D721Med (cell line): ENCODE measurements at regions not wholly inside any gene's neighbourhood (a gene's known extent, or its start where the extent isn't known, plus 50 kb on each side); places are given as distances from the start of the nearest gene placed in this dataset.

Experiments
- DNase-seq: peaks from one replicate; pipeline ENCODE4 v3.0.0; 2011; ENCODE audit warnings: low spot score; ENCODE audit not compliant: insufficient read length
- FAIRE-seq: peaks from 2 replicates; lab custom pipeline; 2011; peaks lifted over from hg19 to GRCh38; lab: Jason Lieb, UNC
- TF ChIP-seq, protein P1 (sequence below): IDR thresholded peaks from 2 replicates; pipeline ENCODE4 v1.5.1; 2012; ENCODE audit warnings: mild to moderate bottlenecking, control low read depth; ENCODE audit not compliant: insufficient read depth; ENCODE audit errors: missing control alignments

DNA sequence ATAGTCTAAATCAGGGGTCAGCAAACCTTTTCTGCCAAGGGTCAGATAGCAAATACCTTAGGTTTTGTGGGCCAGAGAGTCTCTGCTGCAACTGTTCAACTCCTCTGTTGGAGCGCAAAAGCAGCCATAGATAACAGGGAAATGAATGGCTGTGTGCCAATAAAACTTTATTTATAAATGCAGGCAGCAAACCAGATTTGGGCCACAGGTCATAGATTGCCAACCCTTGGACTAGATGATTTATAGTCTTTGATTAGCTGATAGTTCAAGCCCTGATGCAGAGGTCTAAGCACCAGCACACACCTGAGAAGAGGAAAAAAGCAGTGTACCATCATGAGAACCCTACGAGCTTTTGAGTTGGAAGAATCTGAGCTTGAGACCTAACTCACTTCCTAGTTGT lies 86.0 kb upstream of the DYNLRB2 start:
- DNase-seq (no peak), FAIRE-seq (no peak)
- TF ChIP-seq, protein P1, sequence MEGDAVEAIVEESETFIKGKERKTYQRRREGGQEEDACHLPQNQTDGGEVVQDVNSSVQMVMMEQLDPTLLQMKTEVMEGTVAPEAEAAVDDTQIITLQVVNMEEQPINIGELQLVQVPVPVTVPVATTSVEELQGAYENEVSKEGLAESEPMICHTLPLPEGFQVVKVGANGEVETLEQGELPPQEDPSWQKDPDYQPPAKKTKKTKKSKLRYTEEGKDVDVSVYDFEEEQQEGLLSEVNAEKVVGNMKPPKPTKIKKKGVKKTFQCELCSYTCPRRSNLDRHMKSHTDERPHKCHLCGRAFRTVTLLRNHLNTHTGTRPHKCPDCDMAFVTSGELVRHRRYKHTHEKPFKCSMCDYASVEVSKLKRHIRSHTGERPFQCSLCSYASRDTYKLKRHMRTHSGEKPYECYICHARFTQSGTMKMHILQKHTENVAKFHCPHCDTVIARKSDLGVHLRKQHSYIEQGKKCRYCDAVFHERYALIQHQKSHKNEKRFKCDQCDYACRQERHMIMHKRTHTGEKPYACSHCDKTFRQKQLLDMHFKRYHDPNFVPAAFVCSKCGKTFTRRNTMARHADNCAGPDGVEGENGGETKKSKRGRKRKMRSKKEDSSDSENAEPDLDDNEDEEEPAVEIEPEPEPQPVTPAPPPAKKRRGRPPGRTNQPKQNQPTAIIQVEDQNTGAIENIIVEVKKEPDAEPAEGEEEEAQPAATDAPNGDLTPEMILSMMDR: no peak

GRCh38 chr16:80449392-80449791 lies 91.4 kb upstream of the DYNLRB2 start:
- TF ChIP-seq, protein P1: no peak
- DNase-seq: no peak
- no peak for FAIRE-seq

GRCh38 chr16:80447241-80447640 lies 93.6 kb upstream of the DYNLRB2 start:
- FAIRE-seq (no peak), DNase-seq (no peak)
- TF ChIP-seq, protein P1: no peak

DNA sequence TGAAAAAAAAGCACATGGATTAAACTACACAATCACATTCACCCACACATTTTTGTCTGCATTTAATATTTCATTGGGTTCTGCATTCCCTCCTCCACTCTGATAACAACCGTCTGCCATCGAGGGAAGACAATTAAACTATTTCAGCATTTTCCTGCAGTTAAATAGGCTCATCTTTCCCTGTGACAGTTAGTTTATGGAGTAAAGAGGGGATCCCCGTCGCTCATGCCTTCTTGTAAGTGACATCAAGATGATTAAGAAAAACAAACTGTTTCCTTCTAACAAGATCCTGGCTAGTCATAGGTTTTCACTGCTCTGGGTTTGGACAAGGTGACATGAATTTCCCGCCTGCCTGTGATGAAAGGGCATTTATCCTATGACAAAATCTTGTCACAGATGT lies 98.0 kb upstream of the DYNLRB2 start:
- FAIRE-seq: no peak
- no peak for DNase-seq
- TF ChIP-seq, protein P1: no peak

DNA sequence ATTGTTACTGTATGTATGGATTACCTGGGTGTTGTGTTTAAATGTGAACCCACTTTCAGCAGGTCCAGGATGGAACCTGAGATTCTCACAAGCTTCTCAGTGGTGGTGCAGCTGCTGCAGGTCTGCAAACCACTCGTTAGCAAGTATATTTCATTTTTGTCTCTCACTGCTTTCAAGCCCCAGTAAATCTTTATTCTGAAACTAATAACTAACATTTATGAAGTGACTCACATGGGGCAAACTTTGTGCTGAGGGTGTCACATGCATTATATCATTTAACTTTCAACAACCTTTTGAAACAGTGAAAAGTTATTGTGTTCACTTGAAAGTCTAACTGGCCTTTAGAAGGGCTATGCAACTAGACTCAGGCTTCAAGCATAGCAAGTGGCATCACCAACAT lies 98.9 kb upstream of the DYNLRB2 start:
- TF ChIP-seq, protein P1: no peak
- FAIRE-seq: no peak
- DNase-seq: no peak

GRCh38 chr16:80440667-80441066 lies 100.1 kb upstream of the DYNLRB2 start:
- no peak for FAIRE-seq
- TF ChIP-seq, protein P1: no peak
- no peak for DNase-seq

- TF ChIP-seq, protein P1: no peak
- FAIRE-seq (no peak), DNase-seq (no peak)
Observed at GRCh38 chr16:80437707-80438106, 103.1 kb upstream of the DYNLRB2 start.
